Esophagus squamous epithelium (tissue), 5 donors: ENCODE measurements at regions not wholly inside any gene's neighbourhood (a gene's known extent, or its start where the extent isn't known, plus 50 kb on each side); places are given as distances from the start of the nearest gene placed in this dataset.

ENCODE experiments used
- DNase-seq: peaks from one replicate; lab custom pipeline; 2025; lab: John Stamatoyannopoulos, UW
- H3K27ac ChIP-seq, 4 donors: fragments of 200-600 bp; sonication (generic); one replicate each; pipeline ENCODE4 v1.5.1; 2016 to 2019; ENCODE audit warnings: mild to moderate bottlenecking in 1 of 4
- H3K27me3 ChIP-seq, 4 donors: fragments of 200-600 bp; sonication (generic); 1 replicate in 3 of 4; 2 replicates in 1 of 4; pipeline versions ENCODE4 v1.5.1 to v1.6.0; 2017 to 2021; ENCODE audit warnings: antibody characterized with exemption in 1 of 4
- H3K36me3 ChIP-seq, 3 donors: fragments of 200-600 bp; sonication (generic); one replicate each; pipeline ENCODE4 v1.5.1; 2016 to 2019
- H3K4me1 ChIP-seq, 3 donors: fragments of 200-600 bp; sonication (generic); one replicate each; pipeline ENCODE4 v1.5.1; 2017 to 2019
- H3K4me3 ChIP-seq, 4 donors: fragments of 200-600 bp; sonication (generic); 1 replicate in 3 of 4; 2 replicates in 1 of 4; pipeline ENCODE4 v1.5.1; 2016 to 2019; ENCODE audit warnings: mild to moderate bottlenecking in 2 of 4, moderate library complexity in 1 of 4
- H3K9me3 ChIP-seq, 3 donors: fragments of 200-600 bp; sonication (generic); one replicate each; pipeline ENCODE4 v1.5.1; 2016 to 2019
- CTCF ChIP-seq, 6 experiments: fragments of 450-650 bp in 4 of 6; fragments of 200-600 bp in 2 of 6; sonication (generic) in 2 of 6; IDR thresholded peaks; one replicate each; pipeline ENCODE4 v1.5.1; 2016 to 2019; ENCODE audit warnings: antibody characterized with exemption in 6 of 6, mild to moderate bottlenecking in 4 of 6, moderate library complexity in 4 of 6
- POLR2A ChIP-seq, 4 donors: fragments of 450-650 bp; IDR thresholded peaks; one replicate each; pipeline ENCODE4 v1.6.1; 2017; ENCODE audit warnings: antibody characterized with exemption in 4 of 4, mild to moderate bottlenecking in 4 of 4, moderate library complexity in 3 of 4
- WGBS, 2 donors: methylation state at CpG; one replicate each; pipeline ENCODE4 v1.1.5; 2018; 5-methylcytosine and 5-hydroxymethylcytosine counted together
- intact Hi-C: fragments of 100-400 bp; cut with DNase I; formaldehyde crosslinking; loops from one replicate; pipeline ENCODE4 v1.15.0; 2022
- donor health status: DM: yes; HTN: yes; CAD: no.

GRCh38 chr14:36048667-36049066 is 127.9 kb downstream of the PTCSC3 start:
- no peak for TF ChIP-seq CTCF (IDR thresholded peaks at IDR 0.05)
- no peak for TF ChIP-seq POLR2A (IDR thresholded peaks at IDR 0.05)
- no peak for DNase-seq
- 72 to 78% methylated on average over 4 to 5 of the region's 5 CpGs for WGBS, 2 donors

GRCh38 chr14:36047912-36048311 is 128.6 kb downstream of the PTCSC3 start:
- Histone ChIP-seq H3K4me1 (no peaks in the 10 kb centered on the region), H3K27ac (no peak overlapping the region), H3K27me3 (peaks cover 0 to 8% (median 0%) of the 10 kb centered on the region in 4 donors), H3K4me3 (no peak overlapping the region), H3K36me3 (no peaks in the 10 kb centered on the region), H3K9me3 (no peaks in the 10 kb centered on the region)
- DNase-seq, result no peak
- TF ChIP-seq POLR2A (IDR thresholded peaks at IDR 0.05) (no peak), CTCF (IDR thresholded peaks at IDR 0.05) (no peak)
- intact Hi-C loops, result no loop called here
- 69 to 76% methylated on average over 4 of the region's 4 CpGs for WGBS, 2 donors

More at GRCh38 chr14:36048667-36049066, 127.9 kb downstream of the PTCSC3 start:
- Histone ChIP-seq H3K4me1 (no peaks in the 10 kb centered on the region), H3K4me3 (no peak overlapping the region), H3K27me3 (peaks cover 0 to 8% (median 0%) of the 10 kb centered on the region in 4 donors), H3K27ac (no peak overlapping the region), H3K9me3 (no peaks in the 10 kb centered on the region), H3K36me3 (no peaks in the 10 kb centered on the region)
- intact Hi-C loops, result no loop called here

GRCh38 chr14:36035675-36036074 is 140.8 kb downstream of the PTCSC3 start:
- no peak overlapping the region for H3K27ac ChIP-seq
- intact Hi-C loops, result no loop called here
- DNase-seq, result no peak
- no peak overlapping the region for H3K4me3 ChIP-seq
- WGBS, 2 donors, result 79 to 83% methylated on average over 2 of the region's 2 CpGs
- H3K36me3 ChIP-seq, result no peaks in the 10 kb centered on the region
- no peaks in the 10 kb centered on the region for H3K9me3 ChIP-seq
- no peaks in the 10 kb centered on the region for H3K4me1 ChIP-seq
- TF ChIP-seq POLR2A (IDR thresholded peaks at IDR 0.05) (no peak), CTCF (IDR thresholded peaks at IDR 0.05) (no peak)
- H3K27me3 ChIP-seq, result no peaks in the 10 kb centered on the region

- Histone ChIP-seq H3K27ac (no peak overlapping the region), H3K27me3 (no peaks in the 10 kb centered on the region), H3K9me3 (no peaks in the 10 kb centered on the region), H3K36me3 (no peaks in the 10 kb centered on the region), H3K4me1 (no peaks in the 10 kb centered on the region), H3K4me3 (no peak overlapping the region)
- intact Hi-C loops, result no loop called here
- TF ChIP-seq CTCF (IDR thresholded peaks at IDR 0.05) (no peak), POLR2A (IDR thresholded peaks at IDR 0.05) (no peak)
- 68 to 86% methylated on average over 3 of the region's 3 CpGs for WGBS, 2 donors
- DNase-seq, result no peak
Measured at GRCh38 chr14:36028665-36029064, 147.9 kb downstream of the PTCSC3 start.

GRCh38 chr14:36028218-36028617 is 148.3 kb downstream of the PTCSC3 start:
- no peak for DNase-seq
- Histone ChIP-seq H3K4me1 (no peaks in the 10 kb centered on the region), H3K27ac (no peak overlapping the region), H3K27me3 (no peaks in the 10 kb centered on the region), H3K9me3 (no peaks in the 10 kb centered on the region), H3K4me3 (no peak overlapping the region), H3K36me3 (no peaks in the 10 kb centered on the region)
- TF ChIP-seq POLR2A (IDR thresholded peaks at IDR 0.05) (no peak), CTCF (IDR thresholded peaks at IDR 0.05) (no peak)
- whole genome bisulfite sequencing, 2 donors, result 75 to 76% methylated on average over 4 of the region's 4 CpGs
- intact Hi-C loops, result no loop called here
